Bronchial epithelial cell (primary cell): ENCODE measurements at regions not wholly inside any gene's neighbourhood (a gene's known extent, or its start where the extent isn't known, plus 50 kb on each side); places are given as distances from the start of the nearest gene placed in this dataset.
"Not testable (repeated sequence)": the region's sequence is repeated elsewhere in the genome, so short reads cannot be mapped to it uniquely, and the experiment has no call there.

Experiments used
- DNase-seq: peaks from one replicate; pipeline ENCODE4 v3.0.0-alpha.2; 2010; ENCODE audit warnings: low read depth
- FAIRE-seq: peaks from 2 replicates; lab custom pipeline; 2011; peaks lifted over from hg19 to GRCh38; lab: Jason Lieb, UNC
- H3K27me3 ChIP-seq: 2 replicates; pipeline ENCODE4 v1.5.1; 2011; ENCODE audit warnings: low read length; ENCODE audit not compliant: control insufficient read depth, insufficient read depth
- H3K36me3 ChIP-seq: 2 replicates; pipeline ENCODE4 v1.5.1; 2011; ENCODE audit warnings: low read length; ENCODE audit not compliant: control insufficient read depth, insufficient read depth
- H3K4me3 ChIP-seq: 2 replicates; pipeline ENCODE4 v1.5.1; 2011; ENCODE audit warnings: mild to moderate bottlenecking, low read depth, low read length, control low read depth
- TF ChIP-seq, protein P1 (sequence below): IDR thresholded peaks from 2 replicates; pipeline ENCODE4 v1.5.1; 2011; ENCODE audit warnings: mild to moderate bottlenecking, moderate library complexity, low read length, control low read depth, inconsistent platforms; ENCODE audit not compliant: insufficient read depth, severe bottlenecking

DNA sequence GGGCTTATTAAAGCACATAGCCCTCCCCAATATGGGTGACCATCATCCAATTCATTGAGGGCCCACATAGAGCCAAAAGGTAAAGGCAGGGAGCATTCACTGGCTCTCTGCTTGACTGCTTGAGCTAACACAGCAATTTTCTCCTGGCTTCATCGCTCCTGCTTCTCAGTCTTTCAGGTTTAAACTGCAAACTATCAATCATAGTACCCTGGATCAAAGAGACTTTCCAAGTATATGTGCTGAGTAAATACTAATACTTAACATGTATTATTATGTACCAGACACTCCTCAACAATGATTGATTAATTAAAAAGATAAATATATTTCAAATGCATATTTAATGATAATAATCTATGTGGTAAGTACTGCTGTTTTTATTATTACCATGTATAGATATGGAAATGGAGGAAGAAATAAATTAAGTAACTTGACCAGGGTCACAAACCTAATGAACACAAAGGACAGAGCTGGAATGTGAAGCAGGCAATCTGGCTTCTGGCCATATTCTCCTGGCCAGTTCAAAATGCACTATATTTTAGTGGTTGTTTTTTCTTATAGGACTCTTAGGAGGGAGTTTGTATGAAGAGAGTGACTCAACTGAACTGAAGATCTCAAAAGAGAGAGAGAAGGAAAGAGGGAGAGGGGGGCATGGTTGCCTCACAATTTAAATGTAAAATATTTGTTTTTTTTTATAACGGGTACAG, 1197.3 kb downstream of the TECRL start:
- H3K36me3 ChIP-seq, result no peaks in the 10 kb centered on the region
- TF ChIP-seq, protein P1, sequence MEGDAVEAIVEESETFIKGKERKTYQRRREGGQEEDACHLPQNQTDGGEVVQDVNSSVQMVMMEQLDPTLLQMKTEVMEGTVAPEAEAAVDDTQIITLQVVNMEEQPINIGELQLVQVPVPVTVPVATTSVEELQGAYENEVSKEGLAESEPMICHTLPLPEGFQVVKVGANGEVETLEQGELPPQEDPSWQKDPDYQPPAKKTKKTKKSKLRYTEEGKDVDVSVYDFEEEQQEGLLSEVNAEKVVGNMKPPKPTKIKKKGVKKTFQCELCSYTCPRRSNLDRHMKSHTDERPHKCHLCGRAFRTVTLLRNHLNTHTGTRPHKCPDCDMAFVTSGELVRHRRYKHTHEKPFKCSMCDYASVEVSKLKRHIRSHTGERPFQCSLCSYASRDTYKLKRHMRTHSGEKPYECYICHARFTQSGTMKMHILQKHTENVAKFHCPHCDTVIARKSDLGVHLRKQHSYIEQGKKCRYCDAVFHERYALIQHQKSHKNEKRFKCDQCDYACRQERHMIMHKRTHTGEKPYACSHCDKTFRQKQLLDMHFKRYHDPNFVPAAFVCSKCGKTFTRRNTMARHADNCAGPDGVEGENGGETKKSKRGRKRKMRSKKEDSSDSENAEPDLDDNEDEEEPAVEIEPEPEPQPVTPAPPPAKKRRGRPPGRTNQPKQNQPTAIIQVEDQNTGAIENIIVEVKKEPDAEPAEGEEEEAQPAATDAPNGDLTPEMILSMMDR, result no peak
- DNase-seq, result no peak
- no peak overlapping the region for H3K4me3 ChIP-seq
- no peaks in the 10 kb centered on the region for H3K27me3 ChIP-seq
- FAIRE-seq, result no peak

DNA sequence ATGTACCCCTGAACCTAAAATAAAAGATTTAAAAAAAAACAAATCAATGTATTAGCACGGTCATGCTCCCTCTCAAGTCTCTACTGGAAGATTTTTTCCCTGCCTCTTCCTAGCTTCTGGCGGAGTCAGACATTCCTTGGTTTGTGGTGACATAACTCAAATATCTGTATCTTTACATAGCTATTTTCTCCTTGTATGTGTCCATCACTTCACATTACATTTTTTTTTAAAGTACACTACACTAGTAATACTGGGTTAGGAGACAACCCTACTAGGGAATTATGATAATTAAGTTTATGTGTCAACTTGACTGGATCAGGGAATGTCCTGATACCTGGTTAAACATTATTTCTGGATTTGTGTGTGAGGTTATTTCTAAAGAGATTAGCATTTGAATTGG, 1197.9 kb downstream of the TECRL start:
- no peaks in the 10 kb centered on the region for H3K27me3 ChIP-seq
- DNase-seq, result no peak
- FAIRE-seq, result no peak
- H3K4me3 ChIP-seq, result no peak overlapping the region
- H3K36me3 ChIP-seq, result no peaks in the 10 kb centered on the region
- TF ChIP-seq, protein P1, result no peak

- DNase-seq, H3K36me3 ChIP-seq, FAIRE-seq, H3K4me3 ChIP-seq, H3K27me3 ChIP-seq: not testable (repeated sequence)
Observed at GRCh38 chr4:63193029-63193428, 1216.2 kb downstream of the TECRL start.

DNA sequence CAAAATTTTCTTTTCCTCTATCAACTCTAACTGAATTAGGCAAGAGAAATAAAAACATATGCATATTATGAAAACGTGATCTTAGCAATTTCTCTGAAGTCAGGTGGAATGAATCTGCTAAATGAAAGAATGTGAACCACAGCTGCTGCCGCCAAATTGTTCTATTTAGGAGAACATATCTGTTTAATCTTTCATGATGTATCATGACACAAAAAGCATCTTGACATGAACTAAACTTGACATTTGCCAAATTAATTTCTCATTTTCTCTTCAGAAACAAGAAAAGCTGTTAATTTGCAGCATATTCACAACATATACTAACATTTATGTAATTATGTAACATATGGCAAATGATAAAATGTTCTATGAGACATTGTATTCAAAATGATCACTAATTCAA, 1237.9 kb downstream of the TECRL start:
- no peak overlapping the region for H3K4me3 ChIP-seq
- DNase-seq (no peak), FAIRE-seq (no peak)
- TF ChIP-seq, protein P1, result no peak
- no peaks in the 10 kb centered on the region for H3K27me3 ChIP-seq
- H3K36me3 ChIP-seq, result no peaks in the 10 kb centered on the region

DNA sequence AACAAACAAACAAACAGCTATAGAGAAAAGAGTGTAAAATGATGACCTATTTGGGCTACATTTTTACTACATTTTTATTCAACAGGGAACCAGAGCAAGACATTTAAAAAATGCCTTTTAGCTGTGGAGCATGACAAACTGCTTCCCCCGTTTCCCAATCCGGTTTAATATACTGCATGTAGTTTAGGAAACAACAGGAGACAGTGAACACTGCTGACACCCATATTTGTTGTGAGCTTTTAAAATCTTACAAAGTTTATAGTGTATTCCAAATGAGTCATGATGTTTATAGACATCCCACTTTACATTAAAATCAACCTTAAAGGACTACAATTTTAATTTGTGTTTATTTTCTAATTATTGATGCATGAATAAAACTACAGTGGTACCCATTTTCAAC, 1238.3 kb downstream of the TECRL start:
- Histone ChIP-seq H3K36me3 (no peaks in the 10 kb centered on the region), H3K4me3 (no peak overlapping the region), H3K27me3 (no peaks in the 10 kb centered on the region)
- no peak for FAIRE-seq
- no peak for DNase-seq
- TF ChIP-seq, protein P1, result no peak

DNA sequence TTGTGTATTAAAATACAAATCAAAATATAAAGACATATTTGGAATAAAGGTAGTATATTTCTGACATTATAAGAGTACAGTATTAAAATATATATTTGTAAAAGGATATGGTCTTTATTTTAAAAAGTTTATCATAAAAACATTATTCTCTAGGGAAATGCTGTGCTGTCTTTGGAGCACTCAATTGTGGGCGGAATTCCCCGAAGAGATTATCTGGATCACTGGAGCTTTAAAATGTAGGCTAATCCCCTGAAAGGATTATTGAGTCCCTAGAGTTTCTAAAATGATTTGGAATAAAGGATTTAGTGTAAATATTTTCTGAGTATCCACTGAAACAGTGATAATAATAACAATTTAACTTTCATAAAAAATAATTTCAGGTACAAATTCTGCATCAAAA, 1239.4 kb downstream of the TECRL start:
- DNase-seq, result no peak
- TF ChIP-seq, protein P1, result no peak
- Histone ChIP-seq H3K27me3 (no peaks in the 10 kb centered on the region), H3K36me3 (no peaks in the 10 kb centered on the region), H3K4me3 (no peak overlapping the region)
- FAIRE-seq, result no peak
